Daoy (cell line): ENCODE measurements at regions not wholly inside any gene's neighbourhood (a gene's known extent, or its start where the extent isn't known, plus 50 kb on each side); places are given as distances from the start of the nearest gene placed in this dataset.

ENCODE experiments used
- DNase-seq: peaks from one replicate; pipeline ENCODE4 v3.0.0-alpha.2; 2015; ENCODE audit warnings: low read depth

DNA sequence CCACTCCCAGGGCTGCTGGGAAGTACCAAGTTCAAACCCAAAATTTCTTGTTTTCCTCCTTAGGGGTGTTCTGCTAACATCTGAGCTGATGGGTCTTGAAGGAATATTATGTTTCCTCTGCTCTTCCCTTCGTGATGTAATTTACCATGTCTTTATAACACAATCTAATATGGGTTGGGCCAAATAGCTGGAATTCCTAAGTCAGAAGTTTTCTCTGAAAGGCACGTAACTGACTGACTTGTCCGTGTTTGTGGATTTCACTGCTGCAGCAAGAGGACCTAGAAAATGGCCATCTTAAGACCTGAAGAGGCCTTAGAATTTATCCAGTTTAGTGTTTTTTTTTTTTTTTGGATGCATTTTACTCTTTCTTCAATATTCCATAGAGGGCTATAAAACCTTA is 256.7 kb downstream of the DCDC2C start:
- no peak for DNase-seq

DNA sequence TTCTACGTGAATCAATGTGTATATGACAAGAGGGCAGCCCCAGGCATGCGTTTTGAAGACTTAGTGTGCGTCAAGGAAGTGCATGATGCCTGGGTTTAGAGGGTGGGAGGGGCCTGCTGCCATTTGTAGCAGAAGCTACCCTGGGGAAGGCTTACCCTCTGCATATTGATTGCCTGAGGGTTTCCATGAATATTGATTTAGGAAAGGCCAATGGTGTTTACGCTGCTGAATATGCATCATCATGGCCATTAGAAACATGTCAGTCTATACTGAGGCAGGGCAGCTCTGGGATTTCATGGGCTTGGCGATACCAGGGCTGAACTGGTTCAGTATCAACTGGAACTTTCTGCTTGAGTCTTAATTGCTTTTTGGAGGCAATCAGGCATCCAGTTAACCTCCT is 259.3 kb downstream of the DCDC2C start:
- DNase-seq, result no peak

DNA sequence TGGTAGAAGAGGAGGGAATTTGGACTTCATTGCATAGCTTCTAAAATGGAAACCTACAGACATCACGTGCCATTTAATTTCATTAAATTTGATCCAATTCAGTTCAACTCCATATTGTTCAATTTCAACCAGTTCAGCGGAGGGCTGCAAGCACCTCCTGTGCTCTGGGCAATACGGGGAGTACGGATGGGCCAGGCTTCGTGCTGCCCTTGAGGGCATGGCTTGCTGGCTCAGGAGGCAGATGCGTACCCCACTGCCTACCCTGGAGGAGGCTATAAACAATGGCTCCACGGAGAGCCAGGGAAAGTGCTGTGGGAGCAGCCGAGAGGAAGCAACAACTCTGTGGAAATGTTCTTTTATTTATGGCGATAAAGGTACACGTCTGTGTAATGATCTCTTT is 261.8 kb downstream of the DCDC2C start:
- no peak for DNase-seq

DNA sequence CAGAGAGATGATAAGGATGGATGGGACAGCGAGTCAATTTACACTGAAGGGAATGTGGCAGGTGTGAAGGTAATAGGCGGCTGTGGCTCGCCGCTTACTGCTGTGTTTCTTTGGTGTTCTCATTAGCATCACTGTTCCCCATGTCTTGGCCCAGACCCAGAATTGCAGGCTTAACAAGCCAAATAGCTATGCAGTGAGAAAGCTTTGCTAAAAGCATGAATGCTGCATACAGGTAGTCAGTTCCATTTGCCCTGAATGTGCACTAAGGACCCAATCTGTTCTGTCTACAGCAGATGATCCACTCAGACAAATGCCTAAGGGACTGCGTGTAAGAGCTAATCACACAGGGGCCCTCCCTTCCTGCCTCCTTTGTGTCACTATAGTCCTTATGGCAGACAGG is 262.6 kb downstream of the DCDC2C start:
- no peak for DNase-seq

DNA sequence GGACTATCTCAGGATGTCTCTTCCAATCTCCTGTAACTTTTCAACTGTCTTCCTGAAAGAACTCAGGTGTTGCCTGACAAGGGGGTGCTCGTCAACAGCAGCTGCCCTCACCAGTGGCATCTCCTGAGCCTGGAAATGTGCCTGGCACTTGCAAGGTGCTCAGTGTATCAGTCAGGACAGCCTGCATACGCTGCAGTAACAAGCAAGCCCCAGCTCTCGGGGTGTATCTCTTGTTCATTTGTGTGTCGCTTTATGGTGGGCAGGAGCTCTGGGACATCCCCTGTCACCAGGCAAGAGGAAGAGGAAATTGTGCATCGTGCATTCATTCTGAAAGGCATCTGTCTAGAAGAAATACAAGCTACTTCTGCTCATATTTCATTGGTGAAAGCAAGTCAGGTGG is 263.1 kb downstream of the DCDC2C start:
- no peak for DNase-seq

DNA sequence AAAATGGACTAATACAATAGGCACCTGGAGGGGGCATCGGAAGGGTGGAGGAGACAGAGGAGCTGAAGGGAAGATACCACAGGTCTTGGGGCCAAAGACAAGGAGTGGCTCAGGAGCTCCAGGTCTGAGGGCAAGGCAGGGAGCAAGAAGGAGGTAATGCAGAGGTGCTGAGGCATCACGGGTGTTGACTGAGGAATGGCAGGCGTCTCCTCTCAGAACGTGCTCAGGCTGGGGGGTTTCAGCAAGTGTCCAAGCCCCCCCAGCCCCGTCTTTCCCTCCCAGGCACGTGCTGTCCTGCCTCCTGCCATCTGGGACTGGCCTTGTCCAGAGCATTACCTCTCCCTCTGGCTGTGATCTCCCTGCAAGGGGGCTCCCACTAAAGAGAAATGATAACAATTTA is 265.4 kb downstream of the DCDC2C start:
- no peak for DNase-seq

DNA sequence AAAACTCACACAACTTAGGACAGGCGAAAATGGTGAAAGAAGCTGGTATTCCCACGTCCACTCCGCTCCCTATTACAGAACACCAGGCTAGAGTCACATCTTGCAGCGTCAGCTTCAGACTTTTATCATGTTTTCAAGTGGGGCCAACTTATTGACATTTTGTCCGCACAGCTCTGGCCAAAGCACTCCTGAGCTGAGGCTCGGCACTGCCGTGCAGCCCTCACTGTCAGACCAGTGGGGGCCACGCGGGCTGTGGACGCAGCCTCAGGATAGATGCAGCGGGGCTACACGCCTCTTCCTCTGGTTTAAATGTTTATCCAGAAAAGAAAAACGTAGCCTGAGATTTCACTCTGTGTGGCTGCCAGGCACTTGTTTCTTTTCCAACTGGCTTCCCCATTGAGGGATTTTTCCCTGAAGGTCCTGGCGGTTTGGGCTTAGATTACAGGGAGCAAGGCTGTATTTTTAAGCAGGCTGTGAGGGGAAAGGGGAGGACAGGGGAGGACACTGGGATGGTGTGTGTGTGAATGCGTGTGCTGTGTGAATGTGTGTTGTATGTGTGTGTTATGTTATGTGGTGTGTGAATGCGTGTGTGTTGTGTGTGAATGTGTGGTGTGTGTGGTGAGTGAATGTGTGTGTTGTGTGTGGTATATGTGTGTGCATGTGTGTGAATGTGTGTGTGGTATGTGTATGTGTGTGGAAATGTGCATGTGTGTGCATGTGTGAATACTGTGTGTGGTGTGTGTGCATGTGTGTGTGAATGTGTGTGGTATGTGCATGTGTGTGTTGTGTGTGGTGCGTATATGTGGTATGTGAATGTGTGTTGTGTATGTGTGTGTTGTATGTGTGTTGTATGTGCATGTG is 267.6 kb downstream of the DCDC2C start:
- no peak for DNase-seq

DNA sequence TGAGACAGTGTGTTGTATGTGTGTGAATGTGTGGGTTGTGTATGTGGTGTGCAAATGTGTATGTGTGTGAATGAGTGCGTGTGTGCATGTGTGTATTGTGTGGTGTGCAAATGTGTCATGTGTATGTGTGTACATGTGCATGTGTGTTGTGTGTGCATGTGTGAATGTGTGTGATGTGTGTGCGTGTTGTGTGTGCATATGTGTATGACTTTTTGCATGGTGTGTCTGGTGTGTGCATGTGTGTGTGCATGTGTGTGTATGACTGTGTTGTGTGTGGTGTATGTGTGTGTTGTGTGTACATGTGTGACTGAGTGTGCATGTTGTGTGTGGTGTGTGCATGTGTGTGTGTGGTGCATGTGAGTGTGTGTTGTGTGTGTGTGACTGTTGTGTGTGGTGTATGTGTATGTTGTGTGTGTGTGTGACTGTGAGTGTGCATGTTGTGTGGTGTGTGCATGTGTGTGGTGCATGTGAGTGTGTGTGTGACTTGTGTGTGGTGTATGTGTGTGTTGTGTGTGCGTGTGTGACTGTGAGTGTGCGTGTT is 268.3 kb downstream of the DCDC2C start:
- DNase-seq, result no peak

DNA sequence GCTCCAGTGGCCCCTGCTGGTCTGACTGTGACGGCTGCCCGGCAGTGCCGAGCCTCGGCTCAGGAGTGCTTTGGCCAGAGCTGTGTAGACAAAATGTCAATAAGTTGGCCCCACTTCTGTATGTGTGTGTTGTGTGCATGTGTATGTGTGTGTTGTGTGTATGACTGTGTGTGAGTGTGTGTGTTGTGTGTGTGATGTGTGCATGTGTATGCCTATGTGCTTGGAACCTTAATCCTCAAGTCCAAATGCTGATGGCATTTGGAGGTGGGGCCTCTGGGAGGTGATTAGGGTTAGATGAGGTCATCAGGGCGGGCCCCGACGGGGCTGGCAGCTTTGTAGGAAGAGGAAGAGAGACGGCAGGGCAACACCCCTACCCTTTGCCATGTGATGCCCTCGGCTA is 269.0 kb downstream of the DCDC2C start:
- peak; percentile 29 for DNase-seq

DNA sequence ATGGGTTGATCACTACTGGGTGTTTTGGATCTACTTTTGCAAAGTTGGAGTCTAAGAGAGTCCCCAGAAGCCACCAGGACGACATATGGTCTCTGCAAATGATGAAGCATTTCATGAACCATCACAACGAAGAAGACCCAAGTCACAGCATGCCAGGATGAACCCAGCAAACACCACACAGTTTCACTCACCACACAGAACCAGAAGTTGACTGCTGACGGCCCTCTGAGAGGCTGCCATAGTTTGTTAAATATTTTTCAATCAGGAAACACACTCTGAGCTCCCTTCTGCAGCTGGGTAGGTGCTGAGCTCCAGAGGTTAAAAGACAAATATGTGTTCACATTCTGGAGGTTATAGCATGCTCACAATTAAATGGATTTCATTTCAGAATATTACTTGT is 271.4 kb downstream of the DCDC2C start:
- DNase-seq, result no peak

DNA sequence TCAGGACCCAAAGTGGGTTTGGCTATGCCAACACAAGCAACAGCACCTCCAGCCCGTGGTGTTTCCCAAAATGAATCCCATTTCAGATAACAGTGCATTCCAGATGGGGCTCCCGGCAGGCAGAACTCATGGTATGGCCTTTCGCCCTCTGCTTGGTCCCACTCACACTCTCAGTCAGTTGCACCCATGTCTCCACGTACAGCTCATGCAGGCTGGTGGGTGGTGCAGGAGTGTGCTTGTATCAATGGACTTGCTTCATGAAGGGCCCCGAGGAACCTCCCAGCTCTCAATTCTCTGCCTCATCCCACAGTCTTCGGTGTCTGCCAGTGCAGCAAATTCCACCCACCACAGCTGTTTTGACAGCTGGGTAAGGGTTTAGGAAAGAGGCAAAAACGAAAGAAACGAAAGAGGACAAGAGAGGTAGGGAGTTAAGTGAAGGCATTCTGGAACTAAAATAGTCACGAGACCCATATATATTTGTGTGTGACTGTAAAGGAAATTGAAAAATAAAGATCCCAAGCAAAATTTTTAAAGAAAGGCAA is 278.1 kb downstream of the DCDC2C start:
- no peak for DNase-seq

DNA sequence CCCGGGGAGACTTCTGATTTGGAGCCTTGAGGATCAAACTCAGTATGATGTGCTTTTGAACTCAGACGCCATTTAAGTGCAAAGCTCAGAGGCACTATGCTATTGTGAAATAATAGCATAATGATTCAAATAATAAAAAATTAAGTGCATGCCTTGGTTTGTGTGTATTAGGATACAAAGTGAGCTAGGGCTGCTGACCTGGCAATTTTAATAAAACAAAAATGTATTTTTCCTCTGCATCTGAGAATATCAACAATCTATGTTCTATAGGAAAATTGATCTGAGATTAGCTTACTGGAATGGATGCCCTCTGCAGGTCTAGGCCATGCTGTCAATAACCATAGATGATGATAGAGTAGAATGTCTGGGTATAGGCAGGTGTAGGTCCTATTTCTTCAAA is 278.8 kb downstream of the DCDC2C start:
- DNase-seq, result no peak

DNA sequence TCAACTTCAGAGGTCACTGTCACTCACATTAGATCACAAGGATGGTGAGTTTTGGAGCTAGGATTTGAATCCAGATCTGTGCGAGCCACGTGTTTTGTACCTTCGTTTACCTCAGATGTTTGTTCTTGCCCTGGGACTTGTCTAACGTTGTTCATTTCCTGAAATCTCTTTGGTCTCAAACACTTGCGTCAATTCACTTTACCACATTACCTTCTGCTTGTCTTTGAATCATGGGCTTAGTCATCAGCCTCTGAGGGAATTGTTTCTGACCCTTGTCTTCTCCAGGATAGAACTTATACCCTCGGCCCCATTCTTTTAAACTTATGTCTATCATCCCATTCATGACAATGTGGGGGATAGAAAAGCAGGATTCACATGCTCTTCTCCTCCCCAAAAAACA is 282.7 kb downstream of the DCDC2C start:
- peak; percentile 46 for DNase-seq

DNA sequence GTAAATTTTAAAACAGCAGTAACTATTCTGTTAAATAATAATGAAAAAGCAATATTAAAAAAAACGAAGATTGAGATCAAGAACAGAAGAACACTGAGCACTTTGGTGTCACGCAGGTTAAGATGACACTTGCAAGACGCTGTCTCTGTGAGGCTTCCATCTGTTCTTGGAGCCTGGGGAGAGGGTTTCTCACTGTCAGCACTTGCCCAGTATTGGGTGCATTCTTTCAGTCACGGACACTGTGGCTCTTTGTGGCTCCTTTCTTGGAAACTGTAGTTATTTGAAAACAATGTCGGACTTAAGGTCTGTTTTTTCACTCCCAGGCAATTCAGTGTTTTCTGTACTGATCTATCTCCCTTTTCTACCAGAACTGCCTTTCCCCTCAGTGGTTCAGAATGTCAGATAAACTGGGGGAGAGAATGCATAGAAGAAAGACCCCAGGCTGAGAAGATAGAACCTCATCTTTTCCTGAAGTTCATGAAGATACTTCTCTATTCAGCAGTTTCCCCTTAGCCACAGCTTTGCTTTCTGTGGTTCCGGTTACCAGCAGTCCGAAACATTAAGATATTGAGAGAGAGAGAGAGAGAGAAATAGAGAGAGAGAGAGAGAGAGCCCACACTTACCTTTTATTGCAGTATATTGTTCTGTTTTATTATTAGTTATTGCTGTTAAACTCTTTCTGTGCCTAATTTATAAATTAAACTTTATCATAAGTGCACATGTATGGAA is 283.3 kb downstream of the DCDC2C start:
- no peak for DNase-seq

DNA sequence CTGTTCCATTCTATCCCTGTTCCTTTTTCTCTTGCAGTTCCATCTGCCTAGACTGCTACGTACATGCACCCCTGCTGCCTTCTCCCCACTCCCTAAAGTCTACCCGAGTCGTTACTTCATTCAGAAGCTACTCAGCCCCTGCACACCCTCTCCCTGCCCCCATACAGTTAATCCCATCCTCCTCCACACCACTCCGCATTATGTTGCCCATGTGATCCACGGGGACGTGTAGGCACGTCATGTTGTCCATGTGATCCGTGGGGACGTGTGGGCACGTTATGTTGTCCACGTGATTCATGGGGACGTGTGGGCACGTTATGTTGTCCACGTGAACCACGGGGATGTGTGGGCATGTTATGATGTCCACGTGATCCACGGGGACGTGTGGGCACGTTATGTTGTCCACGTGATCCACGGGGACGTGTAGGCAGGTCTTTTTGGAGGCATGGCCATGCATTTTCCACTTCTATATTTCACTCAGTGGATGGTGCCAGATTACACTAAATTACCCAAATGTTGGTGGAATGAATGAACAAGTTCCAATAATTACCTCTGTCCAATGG is 299.5 kb downstream of the DCDC2C start:
- DNase-seq, result no peak

DNA sequence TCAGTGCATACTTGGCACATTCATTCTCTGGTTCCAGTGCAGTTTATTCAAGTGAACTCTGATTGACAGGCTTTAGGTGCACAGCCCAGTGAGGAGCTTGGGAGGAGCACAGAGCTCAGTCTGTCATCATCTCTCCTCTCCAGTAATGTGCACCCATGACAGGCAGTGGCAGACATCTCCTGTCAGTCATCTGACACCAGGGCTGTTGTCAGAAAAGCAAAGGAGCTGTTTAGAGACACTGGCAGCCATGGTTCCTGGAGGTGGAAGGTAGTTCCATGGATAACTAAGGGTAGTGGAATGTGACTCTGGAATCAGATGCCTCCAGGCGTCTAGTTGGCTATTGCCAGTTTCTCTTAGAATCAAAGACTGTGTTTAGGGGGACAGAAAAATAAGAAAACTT is 308.8 kb downstream of the DCDC2C start:
- DNase-seq, result no peak

DNA sequence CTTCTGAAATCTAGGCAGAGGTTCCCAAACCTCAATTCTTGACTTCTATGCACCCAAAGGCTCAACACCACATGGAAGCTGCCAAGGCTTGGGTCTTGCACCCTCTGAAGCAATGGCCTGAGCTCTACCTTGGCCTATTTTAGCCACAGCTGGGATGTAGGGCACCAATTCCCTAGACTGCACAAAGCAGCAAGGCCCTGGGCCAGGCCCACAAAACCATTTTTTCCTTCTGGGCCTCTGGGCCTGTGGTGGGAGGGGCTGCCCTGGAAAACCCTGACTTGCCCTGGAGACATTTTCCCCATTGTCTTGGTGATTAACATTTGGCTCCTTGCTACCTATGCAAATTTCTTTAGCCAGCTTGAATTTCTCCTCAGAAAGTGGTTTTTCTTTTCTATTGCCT is 315.2 kb downstream of the DCDC2C start:
- DNase-seq, result no peak

DNA sequence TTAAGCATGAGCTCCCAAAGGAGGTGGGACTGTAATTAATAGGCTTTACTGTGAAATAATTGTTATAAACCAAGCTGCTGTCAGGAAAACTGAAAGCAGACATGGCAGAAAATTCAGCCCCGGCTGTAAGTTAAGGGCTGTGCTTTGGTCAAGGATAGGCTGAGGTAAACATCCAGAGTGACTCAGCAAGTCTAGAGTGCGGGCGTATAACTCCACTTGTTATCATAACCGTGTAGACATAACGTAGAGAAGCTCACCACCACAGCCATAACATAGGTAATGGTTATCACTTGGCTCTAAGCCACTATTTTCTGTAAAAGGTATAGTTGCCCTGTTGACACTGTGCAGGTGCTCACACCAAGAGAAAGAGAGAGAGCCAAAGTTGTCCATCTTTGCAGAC is 316.8 kb downstream of the DCDC2C start:
- peak; percentile 36 for DNase-seq

DNA sequence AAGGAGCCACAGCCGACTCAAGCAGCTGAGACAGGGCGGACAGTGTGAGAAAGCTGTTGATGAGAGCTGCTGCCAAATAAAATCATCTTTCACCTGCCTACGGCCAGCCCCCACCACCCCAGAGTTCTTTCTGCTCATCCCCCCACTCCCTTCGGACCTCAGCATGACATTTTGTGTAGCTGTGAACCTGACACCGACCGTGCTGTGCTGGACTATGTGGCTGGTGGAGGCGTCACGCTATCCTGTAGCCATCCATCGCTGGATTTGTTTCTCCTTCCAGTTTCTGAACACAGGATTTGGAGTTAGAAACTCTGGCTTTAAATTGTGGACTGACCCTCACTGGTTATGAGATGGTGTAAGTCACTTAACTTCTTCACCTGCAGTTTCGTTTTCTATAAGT is 317.3 kb downstream of the DCDC2C start:
- DNase-seq, result no peak

DNA sequence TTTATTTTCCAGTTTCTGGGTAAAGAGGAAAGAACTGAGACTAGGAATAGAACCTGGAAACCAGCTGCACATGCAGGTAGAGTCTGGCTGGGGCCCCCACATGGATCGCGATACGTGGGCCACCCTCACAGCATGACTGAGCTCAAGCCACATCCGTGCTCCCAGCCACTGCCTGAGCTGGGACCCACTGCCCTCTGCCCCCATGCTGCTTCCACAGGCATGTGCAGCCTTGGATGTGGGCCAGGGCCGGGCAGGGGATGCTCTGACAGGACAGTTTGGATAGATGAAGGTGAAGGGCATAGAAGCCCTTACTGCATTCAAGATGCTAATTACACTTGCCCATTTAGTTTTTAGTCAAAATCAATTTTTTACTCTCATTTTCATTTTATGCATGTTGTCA is 321.2 kb downstream of the DCDC2C start:
- DNase-seq, result no peak

DNA sequence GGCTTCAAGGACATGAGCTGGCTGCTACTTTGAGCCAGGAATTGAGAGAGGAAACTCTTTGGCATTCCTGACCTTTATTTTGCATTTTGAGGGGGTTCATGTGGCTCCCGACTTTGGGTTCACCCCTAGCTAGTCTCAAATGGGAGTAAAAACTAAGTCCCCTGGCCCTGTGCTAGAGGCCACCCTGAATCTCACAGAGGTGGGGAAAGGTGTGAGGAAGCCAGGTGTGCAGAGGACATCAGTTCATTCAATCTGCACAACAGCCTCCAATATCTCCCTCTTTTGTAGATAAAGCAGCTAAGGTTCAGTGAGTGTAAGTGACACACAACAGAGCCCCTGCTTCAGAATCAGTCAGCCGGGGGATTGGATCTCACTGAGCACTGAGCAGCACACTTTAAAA is 325.7 kb downstream of the DCDC2C start:
- DNase-seq, result no peak

DNA sequence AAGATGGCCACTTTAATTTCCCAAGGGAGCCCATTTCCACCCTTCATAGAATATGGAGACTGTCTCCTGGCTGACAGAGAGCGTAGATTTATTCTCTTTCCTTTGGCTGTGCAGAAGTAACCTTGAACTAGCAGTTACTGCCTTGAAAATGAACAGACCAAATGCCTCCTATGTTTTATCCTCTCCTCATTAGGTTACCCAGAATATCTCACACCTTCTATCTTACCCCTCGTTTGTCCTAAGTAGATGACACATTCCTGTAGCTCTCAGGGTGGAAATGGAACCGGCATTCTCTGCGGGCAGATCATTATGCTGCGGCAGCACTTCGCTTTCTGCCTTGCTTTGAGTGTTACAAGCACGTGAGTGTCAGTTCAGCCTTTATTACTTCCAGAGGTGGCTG is 336.5 kb downstream of the DCDC2C start:
- DNase-seq, result no peak
